ENCODE measurements at regions not wholly inside any gene's neighbourhood (a gene's known extent, or its start where the extent isn't known, plus 50 kb on each side); places are given as distances from the start of the nearest gene placed in this dataset.
"Not testable (repeated sequence)": the region's sequence is repeated elsewhere in the genome, so short reads cannot be mapped to it uniquely, and the experiment has no call there.

DNA sequence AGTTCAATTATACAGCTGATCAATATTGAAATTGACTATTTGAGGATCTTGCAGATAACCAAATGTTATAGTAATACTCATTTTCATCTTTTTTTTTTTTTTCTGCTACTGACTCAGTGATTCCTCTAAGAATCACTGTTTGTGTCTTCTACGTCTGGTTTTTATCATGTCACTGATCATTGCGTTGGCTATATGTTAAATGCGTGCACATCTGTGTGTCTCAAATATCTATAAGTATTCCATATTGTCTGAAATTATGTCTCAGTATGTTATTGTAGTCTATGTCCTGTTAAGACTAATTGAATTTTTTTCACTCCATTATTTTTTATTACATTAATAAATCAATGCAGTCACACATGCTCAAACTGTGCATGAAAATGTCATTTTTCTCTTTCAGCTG is 200.5 kb downstream of the PCDH20 start:
- no peak for TF ChIP-seq CTCF (IDR thresholded peaks at IDR 0.05)
- TF ChIP-seq POLR2A (IDR thresholded peaks at IDR 0.05) = no peak
- Histone ChIP-seq H3K4me1 (no peaks in the 10 kb centered on the region), H3K4me3 (no peak overlapping the region), H3K9me3 (no peaks in the 10 kb centered on the region), H3K27me3 (no peaks in the 10 kb centered on the region), H3K27ac (no peak overlapping the region), H3K36me3 (no peaks in the 10 kb centered on the region)
- no peak for DNase-seq
- intact Hi-C loops (cut with DNase I) = no loop called here
- WGBS, 2 donors = 52 to 81% methylated on average over 3 of the region's 3 CpGs

DNA sequence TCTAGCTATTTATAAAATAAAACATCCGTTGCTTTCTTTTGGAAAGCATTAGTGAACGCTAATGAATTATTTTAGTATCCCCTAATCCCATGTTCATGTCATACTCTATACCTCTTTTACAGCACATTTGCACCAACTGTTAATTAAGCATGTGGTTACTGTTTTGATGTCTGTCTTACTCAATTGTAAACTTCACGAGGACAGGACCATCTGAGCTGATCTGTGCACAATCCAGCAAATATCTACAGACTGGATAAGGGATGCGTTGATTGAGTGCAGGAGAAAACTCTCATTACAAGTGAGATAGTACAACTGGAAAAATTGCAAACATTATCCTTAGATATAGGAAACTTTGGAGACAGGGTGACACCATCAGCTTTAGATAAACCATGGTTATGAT is 201.1 kb downstream of the PCDH20 start:
- no peak for DNase-seq
- Histone ChIP-seq H3K36me3 (no peaks in the 10 kb centered on the region), H3K27me3 (no peaks in the 10 kb centered on the region), H3K27ac (no peak overlapping the region), H3K4me1 (no peaks in the 10 kb centered on the region), H3K4me3 (no peak overlapping the region), H3K9me3 (no peaks in the 10 kb centered on the region)
- intact Hi-C loops (cut with DNase I) = no loop called here
- TF ChIP-seq POLR2A (IDR thresholded peaks at IDR 0.05) (no peak), CTCF (IDR thresholded peaks at IDR 0.05) (no peak)
- 48 to 52% methylated on average over 4 of the region's 4 CpGs for WGBS, 2 donors

- H3K9me3 ChIP-seq; H3K4me1 ChIP-seq; H3K36me3 ChIP-seq; H3K4me3 ChIP-seq; H3K27me3 ChIP-seq; DNase-seq; H3K27ac ChIP-seq; intact Hi-C loops (cut with DNase I): not testable (repeated sequence)
- WGBS, 2 donors = 84 to 87% methylated on average over 11 of the region's 11 CpGs
These were observed 209.8 kb downstream of the PCDH20 start for GRCh38 chr13:61205898-61206297.

GRCh38 chr13:61204025-61204424 is 211.6 kb downstream of the PCDH20 start:
- Histone ChIP-seq H3K9me3 (no peaks in the 10 kb centered on the region), H3K27ac (no peak overlapping the region), H3K4me3 (no peak overlapping the region), H3K36me3 (no peaks in the 10 kb centered on the region), H3K4me1 (no peaks in the 10 kb centered on the region), H3K27me3 (no peaks in the 10 kb centered on the region)
- no peak for DNase-seq
- no peak for TF ChIP-seq CTCF (IDR thresholded peaks at IDR 0.05)
- no peak for TF ChIP-seq POLR2A (IDR thresholded peaks at IDR 0.05)
- intact Hi-C loops (cut with DNase I) = no loop called here
- 65 to 71% methylated on average over 1 of the region's 1 CpG for WGBS, 2 donors

GRCh38 chr13:61202042-61202441 is 213.6 kb downstream of the PCDH20 start:
- no peaks in the 10 kb centered on the region for H3K36me3 ChIP-seq
- intact Hi-C loops (cut with DNase I) = no loop called here
- WGBS, 2 donors = 0 to 43% methylated on average over 1 of the region's 1 CpG

More at GRCh38 chr13:61202042-61202441, 213.6 kb downstream of the PCDH20 start:
- no peak for DNase-seq
- Histone ChIP-seq H3K4me1 (no peaks in the 10 kb centered on the region), H3K27ac (no peak overlapping the region), H3K4me3 (no peak overlapping the region), H3K9me3 (no peaks in the 10 kb centered on the region), H3K27me3 (no peaks in the 10 kb centered on the region)
- TF ChIP-seq CTCF (IDR thresholded peaks at IDR 0.05) = no peak
- no peak for TF ChIP-seq POLR2A (IDR thresholded peaks at IDR 0.05)

Data from esophagus squamous epithelium (tissue), 5 donors.